ENCODE measurements at regions not wholly inside any gene's neighbourhood (a gene's known extent, or its start where the extent isn't known, plus 50 kb on each side); places are given as distances from the start of the nearest gene placed in this dataset.

DNA sequence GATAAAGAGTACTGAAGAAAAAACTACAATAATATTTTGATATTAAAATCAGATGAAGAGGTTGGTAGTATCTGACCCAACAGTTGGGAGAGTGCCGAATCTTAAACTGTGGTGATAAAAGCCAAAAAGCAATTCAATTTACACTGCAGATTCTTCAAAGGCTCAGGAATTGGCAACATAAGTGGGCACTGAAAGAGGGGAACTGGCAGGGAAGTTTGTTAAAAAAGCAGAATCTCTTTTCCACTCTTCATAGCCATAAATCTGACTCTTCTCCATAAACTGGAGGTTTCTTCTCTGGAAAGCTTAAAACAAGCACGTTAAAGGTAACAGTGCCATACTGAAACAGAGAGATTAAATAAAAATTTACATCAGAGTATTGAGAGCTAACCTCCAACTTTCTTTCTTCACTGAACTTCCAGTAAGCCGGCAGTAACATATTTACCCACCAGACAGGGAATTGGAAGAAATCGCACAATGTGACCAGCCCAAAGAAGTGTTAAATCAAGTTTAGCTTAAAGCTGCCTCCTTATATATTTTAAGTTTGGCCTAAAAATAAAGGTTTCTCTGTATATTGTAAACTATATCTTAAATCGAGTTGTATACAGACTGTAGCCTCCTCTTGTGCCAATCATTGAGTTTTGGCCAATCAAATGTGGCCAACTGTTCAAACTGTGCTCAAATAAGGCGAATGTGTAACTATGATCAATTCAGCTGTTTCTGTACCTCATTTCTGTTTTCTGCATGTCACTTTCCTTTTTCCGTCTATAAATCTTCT is 358.3 kb downstream of the NXPE2 start:
- DNase-seq (ENCODE audit: low spot score), result no peak

DNA sequence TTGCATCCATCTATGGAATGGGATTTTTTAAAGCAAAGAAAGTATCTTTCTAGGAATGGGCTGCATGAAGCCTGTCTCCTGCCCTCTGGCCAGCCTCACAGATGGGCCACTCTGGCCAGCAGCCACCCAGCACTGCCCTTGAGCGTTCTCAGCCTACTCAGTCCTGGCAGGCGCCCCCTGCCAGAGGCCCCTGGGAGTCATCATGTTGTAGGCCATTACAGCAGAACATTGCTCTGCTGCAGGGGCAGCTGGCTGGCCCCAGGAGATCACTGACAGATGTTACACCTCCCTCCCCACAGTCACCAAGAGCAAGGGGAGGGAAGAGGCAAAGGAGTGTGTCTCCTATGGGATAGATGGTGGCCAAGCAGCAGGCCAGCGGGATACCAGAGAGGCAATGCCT is 363.7 kb downstream of the NXPE2 start:
- DNase-seq (ENCODE audit: low spot score), result no peak

DNA sequence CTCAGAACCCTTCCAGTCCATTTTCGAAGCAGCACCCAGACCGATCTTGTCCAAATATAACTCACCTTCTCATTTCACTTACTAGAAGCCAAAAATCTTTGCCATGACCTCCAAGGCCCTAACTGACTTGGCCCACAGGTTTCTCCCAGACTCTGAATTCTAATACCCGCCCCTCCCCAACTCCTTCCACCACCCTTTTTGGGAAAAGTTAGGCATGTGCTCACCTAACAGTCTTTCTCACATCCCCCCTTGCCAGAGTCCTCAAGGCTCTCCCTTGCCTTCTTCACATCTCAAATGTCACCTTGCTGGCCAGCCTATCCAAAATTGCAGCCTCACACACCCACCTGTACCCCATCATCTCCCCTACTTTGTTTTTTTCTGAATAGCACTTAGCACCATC is 369.3 kb downstream of the NXPE2 start:
- DNase-seq (ENCODE audit: low spot score), result no peak

DNA sequence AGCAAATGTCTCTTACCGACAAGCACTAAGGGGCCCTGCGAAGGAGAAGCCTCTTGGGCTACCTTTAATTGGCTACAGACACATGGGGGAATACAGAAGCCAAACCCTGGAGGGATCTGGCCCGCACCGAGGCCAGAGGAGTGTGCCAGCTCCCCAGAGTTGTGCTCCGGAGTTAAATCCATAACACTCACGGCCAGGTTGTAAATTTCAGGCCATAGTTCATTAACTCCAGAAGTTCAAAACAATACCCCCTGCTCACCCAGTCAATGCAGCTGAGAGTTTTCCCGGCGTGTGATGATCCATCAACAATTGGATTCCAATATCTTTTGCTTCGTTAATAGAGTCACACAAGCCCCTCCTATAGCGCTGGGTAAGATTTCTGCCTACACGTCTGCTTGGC is 371.5 kb downstream of the NXPE2 start:
- no peak for DNase-seq (ENCODE audit: low spot score)

DNA sequence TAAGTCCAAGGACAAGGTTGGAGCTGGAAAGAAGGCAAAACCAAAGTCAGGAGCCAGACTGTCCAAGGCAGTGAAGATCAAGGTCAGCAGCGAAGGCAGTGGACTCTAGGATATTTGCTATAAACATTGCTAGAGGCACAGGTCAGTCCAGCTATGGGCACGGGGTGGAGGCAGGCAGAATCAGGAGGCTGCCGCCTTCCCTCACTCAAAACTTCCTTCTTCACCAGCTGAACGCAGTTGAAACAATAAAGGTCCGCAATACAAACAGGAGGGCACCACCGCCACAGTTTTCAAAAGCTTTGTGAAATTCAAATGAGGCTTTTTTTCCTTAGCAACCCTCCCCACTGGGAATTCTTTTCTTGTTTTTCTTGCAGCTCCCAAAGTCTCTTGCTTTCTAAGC is 372.4 kb downstream of the NXPE2 start:
- no peak for DNase-seq (ENCODE audit: low spot score)

DNA sequence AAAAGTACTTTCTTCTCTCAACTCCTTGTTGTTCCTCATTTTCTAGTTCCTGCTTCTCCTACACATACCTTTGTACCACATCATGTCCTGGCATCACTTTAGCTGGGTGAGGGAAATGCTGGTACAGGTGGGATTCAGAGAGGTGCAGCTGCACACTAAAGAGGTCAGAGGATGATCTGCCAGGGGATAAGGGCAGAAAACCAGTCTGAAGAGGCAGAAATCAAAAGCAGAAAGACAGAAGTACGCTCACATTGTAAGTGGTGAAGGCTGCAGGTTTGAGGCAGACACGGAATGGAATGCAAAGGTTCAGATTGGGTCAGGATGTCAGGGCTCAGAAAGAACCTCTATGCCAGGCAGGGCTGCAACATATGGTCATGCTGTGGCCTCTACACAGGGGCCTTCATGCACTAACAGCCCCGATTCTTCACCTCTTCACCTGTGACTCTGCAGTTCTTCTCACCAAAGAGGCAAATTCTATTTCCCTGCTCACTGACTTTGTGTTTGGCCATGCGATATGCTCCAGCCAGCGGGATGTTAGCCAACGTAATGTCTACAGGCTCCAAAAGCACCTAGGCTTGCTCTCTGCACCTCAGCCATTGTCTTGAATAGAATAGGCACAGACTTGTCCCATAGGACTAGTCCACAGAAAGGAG is 373.7 kb downstream of the NXPE2 start:
- no peak for DNase-seq (ENCODE audit: low spot score)

DNA sequence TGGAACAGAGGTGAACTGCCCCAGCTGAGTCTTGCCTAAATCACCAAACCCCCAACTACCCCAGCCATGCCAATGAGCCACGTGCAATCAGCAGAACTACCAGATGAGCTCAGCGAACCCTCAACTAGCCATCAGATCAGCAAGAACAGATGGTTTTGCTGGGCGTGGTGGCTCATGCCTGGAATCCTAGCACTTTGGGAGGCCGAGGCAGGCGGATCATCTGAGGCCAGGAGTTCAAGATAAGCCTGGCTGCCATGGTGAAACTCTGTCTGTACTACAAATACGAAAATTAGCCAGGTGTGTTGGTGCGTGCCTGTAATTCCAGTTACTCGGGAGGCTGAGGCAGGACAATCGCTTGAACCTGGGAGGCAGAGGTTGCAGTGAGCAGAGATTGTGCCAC is 374.3 kb downstream of the NXPE2 start:
- no peak for DNase-seq (ENCODE audit: low spot score)

DNA sequence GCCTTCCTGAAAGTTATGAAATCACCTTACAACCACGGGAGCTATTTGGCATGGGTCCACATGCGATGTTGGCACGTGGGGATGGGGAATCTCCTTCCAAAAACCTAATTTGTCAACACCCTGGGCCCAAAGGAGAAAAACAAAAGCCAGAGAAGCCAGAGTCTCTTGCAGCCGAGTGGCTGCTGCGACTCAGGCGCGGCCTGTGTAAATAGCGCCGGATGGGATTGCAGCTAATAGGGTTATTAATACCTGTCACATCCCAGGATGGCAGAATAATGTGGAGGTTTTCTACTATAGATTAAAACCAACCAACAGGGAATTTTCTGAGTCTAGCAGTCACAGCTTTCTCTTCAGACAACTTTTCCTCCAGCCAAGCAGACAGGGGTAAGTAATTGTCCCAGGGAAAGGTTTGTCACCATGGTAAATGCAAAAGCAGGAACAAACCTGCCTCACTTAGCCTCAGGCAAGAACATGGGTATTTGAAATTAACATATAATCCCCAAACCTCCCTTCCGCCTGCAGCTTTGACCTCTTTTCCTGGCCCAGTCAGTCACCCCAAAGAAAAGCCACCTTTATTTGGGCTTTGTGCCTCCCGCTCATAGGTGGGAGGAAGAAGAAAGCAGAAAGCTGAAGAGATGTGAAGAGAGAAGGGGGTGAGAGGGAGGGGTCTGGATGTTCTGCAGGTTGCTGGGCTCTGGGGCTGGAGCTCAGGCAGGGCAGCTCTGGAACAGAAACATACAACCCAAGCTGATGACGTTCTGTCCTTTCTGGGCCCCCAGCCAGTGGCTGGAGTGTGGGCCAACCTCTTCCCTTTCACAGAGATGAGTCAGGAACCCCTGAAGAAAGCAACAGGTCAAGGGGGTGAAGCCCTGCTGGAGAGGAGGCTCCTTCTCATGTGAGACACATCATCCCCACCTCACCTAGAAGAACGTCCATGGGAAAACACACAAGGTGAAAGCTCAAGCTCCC is 376.5 kb downstream of the NXPE2 start:
- peak; percentile 7 for DNase-seq (ENCODE audit: low spot score)

DNA sequence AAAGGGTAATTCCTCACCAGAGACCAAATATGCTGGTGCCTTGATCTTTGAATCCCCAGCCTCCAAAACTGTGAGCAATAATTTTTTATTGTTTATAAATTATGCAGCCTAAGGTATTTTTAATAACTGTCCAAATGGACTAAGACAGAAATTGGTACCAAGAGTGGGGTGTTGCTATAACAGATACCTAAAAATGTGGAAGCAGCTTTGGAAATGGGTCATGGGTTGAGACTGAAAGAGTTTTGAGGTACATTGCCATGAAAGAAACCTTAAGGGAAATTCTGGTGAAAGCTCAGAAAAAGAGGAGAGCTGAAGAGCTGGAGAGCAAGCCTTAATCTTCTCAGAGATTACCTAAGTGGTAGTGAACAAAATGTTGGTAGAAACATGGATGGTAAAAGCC is 378.2 kb downstream of the NXPE2 start:
- no peak for DNase-seq (ENCODE audit: low spot score)

DNA sequence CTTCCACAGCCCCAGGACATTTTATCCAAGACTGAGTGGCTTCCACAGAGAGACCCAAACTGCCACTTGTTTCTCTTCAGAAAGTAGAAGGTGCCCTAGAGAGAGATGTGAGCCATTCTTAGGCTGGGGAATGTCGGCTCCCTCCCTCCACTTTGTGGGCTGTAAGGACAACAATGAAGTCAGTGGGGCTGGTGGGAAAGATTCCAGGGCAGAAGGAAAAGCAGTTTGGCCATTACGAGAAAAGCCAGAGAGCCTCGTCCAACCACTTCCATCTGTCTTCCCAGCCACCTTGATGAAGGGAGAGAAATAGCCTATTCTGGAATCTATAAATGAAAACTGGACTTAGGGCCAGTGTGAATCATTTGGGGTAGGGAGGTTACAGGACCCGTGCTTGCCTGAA is 382.5 kb downstream of the NXPE2 start:
- no peak for DNase-seq (ENCODE audit: low spot score)

DNA sequence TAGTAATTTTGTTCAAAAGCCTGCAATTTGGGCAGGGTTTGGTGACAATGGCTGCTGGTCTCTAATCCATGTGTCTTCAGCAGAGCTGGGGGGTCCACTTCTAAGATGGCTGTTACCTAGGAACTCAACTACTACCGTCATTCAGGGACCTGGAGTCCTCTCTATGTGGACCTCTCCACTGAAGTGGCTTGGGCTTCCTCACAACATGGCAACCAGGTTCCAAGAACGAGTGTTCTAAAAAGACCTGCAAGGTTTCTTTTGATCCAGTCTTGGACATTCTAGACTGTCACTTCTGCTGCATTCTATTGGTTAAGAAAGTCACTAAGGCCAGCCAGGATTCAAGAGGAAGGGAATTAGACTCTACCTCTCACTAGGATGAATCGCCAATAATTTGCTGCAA is 387.0 kb downstream of the NXPE2 start:
- no peak for DNase-seq (ENCODE audit: low spot score)

DNA sequence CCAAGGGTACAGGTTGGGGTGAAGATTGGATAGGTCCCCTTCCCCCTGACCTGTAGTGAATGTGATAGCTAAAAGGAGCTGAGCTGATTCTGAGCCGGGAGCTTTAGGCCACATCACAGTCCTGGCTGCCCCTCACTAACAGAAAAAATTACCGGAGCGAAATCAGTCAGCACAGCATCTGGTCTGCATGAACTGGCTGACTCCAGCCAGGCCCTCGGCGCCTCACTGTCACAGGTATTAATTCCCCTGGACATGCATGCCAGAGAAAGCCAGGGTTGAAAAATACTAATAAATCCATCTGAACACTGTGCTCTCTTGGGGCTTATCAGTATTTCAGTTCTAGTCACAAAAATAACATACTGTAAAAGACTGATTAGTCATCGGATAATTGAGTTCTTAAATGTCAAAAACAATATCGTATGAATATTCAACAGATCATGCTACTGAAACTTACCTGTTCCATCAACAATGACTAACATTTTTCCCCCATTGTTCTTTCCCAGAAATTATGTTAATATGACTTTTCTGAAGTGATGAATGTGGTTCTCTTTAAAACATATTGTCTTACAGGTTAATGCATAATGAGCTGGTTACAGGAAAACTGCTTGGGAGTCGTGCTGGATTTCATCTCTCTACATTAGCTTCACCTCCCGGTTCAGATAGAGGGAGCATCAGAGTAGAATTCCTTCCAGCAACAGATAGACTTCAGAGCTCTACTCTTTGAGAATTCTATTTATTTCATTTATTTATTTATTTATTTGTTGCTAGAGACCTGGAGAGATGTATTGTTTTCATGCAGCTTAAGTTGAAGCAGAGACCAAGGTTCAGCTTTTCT is 387.7 kb downstream of the NXPE2 start:
- no peak for DNase-seq (ENCODE audit: low spot score)

DNA sequence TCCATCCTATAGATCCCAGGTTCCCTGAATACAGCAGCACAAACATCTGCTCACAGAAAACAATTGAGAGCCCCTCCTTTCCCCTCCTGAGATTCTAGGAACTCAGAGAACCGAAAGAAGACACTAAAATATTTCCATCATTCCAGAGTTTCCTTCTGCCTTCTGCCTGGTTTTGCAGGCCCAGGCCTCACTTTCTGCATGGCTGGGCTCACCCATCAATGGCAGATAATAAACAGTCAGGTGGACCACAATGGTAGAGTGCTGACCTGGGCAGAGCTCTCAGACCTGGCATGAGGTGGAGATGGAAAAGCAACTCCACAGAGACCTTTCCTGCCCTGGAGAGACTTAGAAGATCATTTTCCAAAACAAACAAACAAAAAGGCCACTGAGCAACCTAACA is 389.1 kb downstream of the NXPE2 start:
- DNase-seq (ENCODE audit: low spot score), result no peak

DNA sequence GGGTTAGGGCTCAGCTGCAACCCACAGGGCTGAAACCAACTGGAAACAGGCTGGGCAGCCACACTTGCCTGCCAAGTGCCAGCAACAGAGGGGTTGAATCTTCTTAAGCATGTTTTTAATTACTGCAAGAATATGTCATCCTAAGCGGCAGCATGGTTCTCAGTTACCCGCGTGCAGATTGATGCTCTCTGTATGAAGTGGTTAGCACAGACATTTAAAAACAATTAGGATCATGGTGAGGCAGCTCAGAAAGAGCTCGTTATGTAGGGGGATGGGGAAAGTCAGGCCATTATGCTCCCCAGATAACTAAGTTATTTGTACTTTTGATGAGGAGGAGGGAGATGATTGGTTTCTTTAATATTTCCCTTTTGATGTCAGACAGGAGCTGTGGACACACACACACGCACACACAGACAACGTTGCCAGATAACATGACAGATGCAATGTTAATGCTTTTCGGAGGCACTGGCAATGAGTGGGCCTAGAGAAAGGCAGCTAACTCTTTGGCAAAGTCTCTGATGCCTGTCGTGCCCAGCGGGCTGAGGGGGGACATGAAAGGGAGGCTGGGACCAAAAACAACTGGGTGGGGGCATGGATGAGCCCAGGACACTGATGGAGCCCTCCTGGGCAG is 389.7 kb downstream of the NXPE2 start:
- DNase-seq (ENCODE audit: low spot score), result no peak

DNA sequence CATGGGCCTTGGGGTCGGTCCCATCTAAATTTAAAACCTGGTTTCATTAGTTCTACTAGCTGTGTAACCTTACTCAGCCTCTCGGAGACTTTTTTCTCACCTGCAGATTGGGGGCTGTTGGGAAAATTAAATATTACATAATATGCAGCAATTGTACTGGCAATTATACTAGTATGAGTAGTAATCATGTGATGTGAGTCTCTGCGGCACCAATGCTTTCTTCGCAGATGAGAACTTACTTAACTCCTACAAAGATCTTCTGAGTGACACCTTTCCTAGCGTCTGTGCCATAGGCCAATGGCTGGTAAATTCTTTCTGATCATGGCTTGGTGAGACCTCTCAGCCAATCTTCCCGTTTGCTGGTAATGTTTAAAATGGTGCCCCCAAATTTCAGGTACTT is 391.3 kb downstream of the NXPE2 start:
- DNase-seq (ENCODE audit: low spot score), result no peak

DNA sequence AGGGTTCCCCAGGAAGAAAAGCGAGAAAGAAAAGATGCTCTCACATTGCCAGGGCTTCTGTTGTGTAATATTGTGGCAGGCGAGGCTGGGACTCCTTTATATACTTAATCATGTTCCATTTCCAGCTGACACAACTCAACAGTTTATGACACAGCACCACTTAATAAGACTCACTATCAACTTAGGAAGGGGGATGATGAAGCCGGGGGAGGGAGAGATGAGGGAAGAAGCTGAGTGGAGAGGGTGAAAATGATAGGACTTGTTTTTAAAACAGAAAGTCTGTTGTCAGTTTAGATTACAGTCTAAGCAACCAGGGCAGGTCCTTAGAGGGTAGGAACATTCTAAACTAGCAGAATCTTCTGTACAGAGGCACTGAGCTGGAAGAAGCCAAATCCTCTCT is 397.0 kb downstream of the NXPE2 start:
- no peak for DNase-seq (ENCODE audit: low spot score)

DNA sequence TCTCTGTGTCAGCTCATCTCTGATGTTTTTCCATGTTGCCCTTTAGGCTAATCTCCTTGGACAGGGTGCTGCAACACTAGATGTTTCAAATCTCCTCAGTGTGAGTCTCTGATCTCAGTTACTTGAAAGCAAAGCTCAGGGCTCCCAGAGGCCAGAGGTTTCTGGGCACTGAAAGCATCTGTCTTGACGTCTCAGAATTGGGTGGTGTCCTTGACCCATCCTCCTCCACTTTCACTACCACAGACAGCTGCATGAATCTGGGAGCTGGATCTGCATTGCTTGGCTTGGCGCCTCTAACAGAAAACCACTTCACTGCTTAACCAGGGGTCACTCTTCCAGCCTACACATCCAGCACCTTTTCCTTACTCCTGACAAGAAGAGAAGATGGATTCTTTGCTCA is 399.4 kb downstream of the NXPE2 start:
- DNase-seq (ENCODE audit: low spot score), result no peak

DNA sequence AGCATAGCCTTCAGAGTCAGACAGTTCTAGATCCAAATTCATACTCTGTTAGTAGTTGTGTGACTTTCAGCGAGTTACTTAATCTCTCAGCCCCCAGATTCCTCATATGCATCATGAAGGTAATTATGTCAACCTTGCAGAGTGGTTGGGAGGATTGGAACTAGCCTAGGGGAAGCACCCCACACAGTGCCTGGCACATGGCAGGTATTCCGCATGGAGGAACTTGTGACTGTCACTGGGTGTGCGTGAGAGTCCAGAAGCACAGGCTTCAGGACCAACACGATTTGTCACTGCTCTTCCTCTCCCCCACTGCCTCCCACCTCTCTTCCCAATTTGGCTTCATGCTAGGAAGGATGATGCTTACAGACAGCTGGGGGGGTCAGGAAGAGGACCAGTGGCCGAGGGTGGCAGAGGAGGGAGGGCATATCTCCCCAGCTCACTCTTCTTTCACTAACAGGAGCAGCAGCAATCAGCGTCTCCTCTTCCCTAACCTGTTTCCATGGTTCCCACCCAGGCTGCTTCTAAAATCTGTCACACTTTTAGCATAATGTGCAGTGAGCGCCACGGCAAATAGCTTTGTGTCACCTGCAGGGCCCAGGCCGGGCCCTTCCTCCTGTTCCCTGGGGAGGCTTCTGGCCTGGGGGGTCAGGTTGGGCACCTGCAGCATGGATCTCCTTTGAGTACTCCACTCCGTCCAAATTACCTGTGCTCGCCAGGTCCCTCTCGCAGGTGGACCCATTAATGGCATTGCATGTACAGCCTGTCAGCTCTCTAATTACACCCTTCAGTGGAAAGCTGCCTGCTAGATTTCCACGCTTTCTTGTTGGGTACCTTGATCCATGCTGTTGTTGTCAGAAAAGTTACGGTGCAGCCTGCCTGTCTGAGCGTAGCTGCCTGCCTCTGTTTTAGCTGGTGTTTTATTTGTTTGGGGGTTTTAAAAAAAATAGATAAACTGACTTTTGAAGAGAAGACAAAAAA is 400.4 kb downstream of the NXPE2 start:
- DNase-seq (ENCODE audit: low spot score), result peak; percentile 47

DNA sequence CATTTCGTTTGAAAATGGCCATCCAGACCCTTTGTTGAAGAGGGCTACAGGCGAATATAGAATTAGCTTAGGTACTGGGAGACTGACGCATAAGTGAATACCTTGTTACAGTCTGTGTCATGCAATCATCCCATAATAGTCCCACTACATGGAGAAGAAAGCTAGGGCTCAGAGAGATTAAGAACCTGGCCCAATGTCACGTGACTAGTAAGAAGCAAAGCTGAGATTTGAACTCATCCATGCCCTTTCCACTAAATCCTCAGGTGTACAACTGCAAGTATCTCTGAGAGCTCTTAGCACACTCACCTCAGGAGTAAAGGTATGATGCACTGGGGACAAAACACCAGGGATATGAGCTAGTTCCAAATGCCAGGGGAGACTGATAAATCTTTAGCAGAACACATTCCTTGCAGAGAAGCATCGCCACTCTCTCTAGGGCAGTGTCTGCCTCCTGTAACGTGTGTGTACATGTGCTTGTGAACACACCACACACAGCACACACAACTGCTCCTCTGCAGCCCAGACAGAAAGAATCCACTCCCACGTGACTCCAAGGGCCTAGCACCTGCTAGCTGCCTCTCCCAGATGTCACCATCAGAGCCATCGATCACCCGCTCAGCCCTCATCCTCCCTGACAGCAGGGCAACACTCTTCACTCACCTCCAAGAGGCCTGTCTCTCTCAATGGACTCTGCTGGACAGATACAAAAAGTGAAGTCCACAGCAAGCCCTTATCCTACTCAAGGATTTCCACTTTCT is 402.8 kb downstream of the NXPE2 start:
- no peak for DNase-seq (ENCODE audit: low spot score)

Data from Ammon's horn (tissue), 1 donor.